HK-2 (cell line): ENCODE measurements at regions not wholly inside any gene's neighbourhood (a gene's known extent, or its start where the extent isn't known, plus 50 kb on each side); places are given as distances from the start of the nearest gene placed in this dataset.

Source experiments
- DNase-seq: peaks from one replicate; pipeline ENCODE4 v3.0.0-alpha.2; 2018; ENCODE audit not compliant: unreplicated experiment

GRCh38 chr3:1693145-1693544 is 405.5 kb upstream of the CNTN4 start:
- DNase-seq: no peak

DNA sequence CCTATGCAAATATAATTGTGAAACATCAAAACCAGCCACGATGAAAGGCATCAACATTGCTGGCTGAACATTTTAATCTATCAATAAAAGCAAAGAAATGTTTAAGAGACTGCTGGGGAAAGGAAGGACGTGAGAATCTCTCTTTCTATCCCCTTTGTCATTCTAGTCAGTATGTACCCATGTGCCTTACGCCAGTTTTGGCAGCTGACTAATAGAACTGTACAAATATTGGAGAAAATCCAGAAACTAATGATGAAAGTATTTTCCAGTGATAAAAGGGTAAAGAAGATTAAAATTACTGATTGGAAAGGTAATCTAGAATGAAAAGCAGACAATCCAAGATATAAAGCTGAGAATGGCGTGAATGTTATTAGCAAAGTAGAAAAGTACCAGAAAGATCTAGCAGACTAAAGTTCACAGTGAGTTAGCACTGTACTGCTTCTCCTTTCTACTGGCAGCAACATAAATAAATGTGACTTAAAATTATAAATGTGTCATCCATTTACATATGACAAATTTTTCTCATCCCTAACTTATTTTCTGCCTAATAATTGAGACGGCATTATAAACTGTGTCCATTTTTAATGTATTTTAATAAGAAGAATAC is 401.9 kb upstream of the CNTN4 start:
- no peak for DNase-seq

DNA sequence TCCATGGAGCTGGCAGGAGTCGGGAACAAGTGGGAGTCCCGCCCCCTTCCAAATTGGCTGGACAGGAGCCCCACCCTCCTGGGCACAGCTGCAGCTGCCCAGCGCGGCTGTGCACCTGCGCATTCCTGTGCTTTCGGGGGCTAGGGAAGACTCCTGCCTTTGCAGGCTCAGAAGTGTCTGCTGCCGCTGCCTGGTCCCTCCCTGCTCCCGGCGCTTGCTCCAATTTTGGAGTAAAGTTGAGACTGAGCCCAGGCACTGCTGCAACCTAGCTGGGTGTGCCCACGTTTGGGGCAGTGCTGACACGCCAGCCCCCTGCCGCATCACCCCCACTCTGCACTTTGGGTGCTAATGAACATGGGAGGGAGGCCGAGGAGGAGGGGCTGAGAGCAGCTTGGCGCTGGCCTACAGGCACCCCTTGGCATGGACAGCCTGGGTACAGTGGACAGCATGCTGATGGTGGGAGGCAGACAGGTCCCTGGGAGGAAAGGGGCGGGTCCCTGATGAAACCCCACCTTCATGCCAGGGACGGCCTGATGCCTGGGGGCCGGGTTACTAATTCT is 399.2 kb upstream of the CNTN4 start:
- no peak for DNase-seq

- no peak for DNase-seq
These were observed 398.0 kb upstream of the CNTN4 start for GRCh38 chr3:1700650-1701049.

DNA sequence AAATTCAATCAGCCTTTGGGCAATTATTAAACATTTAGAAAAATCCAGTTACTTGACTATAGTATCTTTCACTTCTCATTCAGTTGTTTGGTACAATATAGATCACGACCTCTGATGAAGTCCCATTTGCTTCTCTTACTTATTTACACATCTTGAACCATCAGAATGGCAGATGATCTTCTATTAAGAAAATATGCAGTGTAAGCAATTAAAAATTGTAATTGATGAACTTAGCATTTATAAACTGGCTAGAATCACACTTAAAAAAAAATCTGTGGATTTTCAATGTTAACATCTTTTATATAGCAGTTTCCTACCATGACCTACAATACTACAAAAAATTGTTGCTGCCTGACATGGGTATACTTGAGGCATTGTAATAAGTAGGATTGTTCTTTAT is 395.5 kb upstream of the CNTN4 start:
- no peak for DNase-seq

DNA sequence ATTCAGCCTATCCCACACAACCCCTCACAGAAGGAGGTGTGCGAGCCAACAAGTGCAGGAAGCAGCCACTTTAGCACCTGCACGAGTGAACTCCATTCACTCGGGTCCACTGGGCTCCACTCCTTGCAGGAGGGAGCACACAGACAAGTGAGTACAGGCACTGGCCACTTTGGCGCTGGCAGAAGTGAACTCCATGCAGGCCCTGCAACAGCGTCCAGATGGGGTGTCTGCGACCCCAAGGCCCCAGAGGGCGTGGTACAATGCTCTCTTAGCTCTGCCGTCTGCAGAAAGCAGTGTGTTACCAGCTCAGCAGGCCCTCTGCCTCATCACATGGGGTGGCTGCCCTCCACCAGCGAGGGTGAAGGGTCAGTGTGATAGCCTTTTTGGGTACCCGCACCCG is 388.0 kb upstream of the CNTN4 start:
- no peak for DNase-seq

GRCh38 chr3:1717524-1717923 is 381.1 kb upstream of the CNTN4 start:
- DNase-seq: no peak

DNA sequence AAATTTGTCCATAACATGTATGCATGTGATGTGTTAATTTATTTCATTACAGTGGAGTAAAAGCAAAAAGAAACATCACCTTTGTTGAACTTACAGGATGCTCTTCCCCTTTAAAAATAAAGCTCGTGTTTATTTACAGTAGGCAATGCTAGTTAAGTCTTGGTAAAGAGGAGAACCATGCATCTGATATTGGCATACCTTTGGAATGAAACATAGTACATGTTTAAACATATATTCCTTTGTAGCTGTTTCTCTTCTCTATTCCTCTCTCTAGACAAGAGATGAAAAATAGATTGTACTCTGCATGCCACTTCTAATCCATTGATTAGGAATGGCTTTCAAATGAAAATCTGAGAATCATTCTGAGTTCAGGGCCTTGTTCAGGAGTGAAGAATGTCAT is 374.9 kb upstream of the CNTN4 start:
- no peak for DNase-seq

DNA sequence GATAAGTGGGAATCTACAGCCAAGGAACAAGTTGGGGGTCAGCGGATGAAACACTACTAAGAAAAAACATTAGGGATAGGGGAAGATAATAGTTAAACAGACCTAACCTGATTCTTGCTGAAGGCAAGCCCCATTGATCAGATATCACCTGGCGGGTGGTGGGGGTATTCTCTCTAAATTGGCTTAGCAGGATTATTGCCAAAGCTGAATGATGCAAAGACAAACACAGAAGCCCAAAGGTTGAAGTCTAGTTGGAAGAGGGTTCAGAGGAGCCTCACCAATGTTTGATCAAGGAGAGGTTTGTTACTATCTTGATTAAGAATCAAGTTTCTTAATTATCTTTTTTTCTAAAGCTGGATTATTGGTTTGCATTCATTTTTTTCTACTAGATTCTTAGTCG is 371.9 kb upstream of the CNTN4 start:
- DNase-seq: no peak

DNA sequence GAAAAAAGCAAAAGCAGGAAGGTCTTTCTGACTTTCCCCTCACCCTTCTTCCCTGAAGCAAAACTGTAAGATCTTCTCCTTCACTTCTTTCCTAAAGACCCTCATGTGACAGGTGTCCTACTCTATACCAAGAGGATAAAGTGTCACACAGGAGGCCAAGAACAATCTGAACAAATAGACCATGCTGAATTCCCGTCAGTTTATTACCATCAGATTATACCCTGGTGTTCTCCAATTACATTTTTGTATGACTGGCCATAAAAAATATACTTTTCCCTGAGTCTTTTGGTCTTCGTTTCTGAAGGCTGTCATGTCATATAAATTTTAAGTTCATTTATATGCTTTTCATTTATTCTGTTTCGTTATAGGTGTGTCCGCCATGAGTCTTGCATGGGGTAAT is 371.4 kb upstream of the CNTN4 start:
- DNase-seq: no peak

- DNase-seq: no peak
These were observed 370.2 kb upstream of the CNTN4 start for GRCh38 chr3:1728510-1728909.

GRCh38 chr3:1734494-1735122 is 364.1 kb upstream of the CNTN4 start:
- DNase-seq: no peak

DNA sequence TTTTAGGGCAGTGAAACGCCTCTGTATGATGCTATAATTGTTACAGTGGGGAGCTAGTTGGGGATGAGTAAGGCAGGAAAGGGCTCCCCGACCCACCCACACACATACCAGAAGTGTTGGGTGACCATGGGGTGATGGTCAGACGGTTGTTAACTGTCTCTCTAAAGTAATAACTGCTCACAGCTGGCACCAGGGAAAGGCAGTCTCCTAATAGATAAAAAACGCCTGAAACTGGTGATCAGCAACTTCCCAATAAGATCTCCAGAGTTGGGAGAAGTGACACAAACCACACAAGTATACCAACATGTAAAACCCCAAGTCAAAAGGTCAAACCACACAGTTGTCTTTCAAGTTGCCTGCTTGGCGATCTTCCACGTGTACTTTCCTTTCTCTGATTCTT is 346.5 kb upstream of the CNTN4 start:
- DNase-seq: peak; percentile 1

GRCh38 chr3:1766384-1766783 is 332.3 kb upstream of the CNTN4 start:
- no peak for DNase-seq

DNA sequence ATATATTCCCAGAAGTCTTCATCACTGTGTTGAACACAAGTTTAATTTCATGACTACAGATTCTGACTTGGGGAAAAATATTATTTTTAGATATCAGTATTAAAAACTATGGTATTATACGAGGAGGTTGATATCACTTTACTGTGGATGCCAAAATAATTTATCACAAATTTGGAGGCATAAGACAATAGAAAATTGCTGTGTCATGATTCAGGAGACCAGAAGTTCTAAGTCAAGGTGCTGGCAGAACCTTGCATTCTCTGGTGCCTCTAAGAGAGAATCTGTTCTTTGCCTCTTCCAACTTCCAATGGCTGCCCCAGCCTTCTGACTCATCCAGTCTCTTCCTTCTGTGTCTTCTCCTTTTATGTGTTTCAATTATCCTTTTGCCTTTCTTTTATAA is 325.0 kb upstream of the CNTN4 start:
- DNase-seq: no peak

DNA sequence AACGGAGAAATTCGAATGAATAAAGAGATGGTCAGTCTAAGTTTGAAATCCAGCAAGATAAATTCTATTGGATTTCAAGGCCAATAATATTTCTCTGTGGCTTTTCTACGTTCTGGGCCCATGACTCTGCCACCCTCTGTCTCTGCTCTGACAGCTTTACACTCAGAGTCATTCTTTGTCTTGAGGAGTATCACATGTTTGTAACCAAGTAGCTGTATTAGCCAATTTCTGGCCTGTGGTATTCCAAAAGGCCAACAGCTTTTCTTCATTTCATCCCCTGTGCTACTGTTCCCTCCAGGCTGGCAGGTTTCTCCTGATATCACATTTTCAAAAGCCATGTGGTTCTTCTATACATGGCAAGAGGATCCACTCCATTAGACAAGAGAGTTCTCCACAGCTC is 324.1 kb upstream of the CNTN4 start:
- no peak for DNase-seq

DNA sequence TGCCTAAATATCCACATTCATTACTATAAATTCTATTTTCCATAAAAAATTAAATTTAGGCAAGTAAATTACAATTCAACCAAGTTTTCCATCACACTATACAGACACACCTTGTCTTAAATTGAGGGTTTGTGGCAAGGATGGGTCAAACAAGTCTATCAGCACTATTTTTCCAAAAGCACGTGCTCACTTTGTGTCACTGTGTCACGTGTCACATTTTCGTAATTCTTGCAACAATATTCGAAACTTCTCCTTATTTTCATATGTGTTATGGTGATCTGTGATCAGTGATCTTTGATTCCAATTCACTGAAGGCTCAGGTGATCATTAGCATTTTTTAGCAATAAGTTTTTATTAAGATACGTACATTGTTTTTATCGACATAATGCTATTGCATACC is 323.3 kb upstream of the CNTN4 start:
- no peak for DNase-seq

- no peak for DNase-seq
These were observed 314.7 kb upstream of the CNTN4 start for GRCh38 chr3:1783995-1784394.

DNA sequence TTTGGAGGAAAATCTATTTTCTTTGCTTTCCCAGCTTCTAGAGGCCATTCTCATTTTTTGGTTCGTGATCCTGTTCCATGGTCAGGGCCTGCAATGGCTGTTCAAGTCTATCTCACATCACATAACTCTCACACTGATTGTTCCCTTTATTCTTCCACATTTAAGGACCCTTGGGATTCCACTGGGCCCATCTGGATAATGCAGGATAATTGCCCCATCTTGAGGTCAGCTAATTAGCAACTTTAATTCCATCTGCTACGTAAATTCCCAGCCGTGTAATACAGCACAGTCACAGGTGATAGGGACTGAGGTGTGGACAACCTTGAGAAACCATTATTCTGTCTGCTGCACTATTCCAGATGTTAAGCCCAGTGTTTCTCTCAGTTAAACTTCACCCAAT is 311.6 kb upstream of the CNTN4 start:
- DNase-seq: no peak

DNA sequence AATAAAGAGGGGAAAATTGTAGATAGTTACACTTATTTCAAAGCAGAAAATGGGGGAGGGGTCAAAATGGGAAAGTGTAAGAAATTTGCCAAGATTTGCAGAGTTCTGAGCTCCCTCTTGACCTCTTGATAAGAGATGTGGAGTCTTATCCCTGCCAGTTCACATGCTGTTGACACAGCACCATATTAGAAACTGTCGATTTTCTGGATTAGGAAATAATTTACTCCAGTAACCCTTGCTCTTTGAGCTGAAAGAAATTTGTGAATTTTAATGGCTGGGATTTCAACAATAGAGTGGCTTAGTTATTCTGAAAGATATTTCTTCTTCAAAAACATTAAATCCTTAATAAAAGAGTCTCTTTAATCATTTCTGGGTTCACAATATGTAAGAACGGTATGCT is 306.2 kb upstream of the CNTN4 start:
- no peak for DNase-seq

DNA sequence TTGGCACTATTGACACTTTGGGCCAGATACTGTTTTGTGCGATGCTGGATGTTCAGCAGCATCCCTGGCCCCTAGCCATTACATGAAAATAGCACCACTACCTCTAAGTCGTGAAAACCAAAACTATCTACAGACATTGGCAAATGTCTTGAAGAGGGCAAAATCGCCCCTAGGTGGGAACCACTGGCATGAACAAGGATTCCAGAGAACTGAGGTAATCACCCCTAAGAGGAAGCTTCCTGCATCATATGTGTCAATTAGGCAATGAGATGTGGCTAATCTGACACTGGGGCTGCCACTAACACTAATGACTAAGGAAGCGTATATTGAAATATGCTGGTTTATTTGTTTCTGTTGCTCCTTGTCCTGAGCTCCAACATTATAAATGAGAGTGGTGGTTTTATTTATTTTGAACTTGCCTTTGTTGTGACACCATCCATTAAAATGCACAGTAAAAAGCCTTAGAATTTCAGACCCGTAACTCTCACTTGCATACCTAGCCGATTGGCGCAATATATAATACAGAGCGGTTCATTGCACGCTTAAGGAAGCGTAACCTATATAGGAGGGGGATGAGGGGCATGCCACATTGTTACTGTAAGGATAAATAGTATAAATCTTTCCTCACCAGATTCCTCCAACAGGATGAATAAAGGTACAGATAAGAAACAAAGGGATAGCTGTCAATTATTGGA is 299.8 kb upstream of the CNTN4 start:
- DNase-seq: peak; percentile 3

DNA sequence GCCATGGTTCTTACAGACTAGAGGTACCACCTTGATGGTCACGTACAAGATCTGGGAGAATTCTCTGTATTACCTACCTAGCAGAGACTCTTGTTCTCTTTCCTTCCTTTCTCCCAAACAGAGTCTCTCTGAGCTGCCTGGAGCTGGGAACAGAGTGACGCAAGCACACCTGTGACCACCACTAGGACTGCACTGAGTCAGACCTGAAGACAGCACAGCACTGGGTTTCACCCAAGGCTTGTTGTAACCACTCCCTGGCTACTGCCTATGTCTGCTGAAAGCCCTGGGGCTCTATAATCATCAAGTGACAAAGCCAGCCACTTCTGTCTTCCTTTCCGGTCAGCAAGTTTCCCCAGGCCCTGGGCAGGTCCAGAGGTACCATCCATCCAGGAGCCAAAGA is 293.3 kb upstream of the CNTN4 start:
- DNase-seq: no peak

GRCh38 chr3:1808590-1808989 is 290.1 kb upstream of the CNTN4 start:
- no peak for DNase-seq
